NCI-H82 treated with DMSO at 0.1 percent for 48 hours (cell line): ENCODE measurements at regions not wholly inside any gene's neighbourhood (a gene's known extent, or its start where the extent isn't known, plus 50 kb on each side); places are given as distances from the start of the nearest gene placed in this dataset.
"Not testable (repeated sequence)": the region's sequence is repeated elsewhere in the genome, so short reads cannot be mapped to it uniquely, and the experiment has no call there.

Experiments used
- DNase-seq: peaks from one replicate; lab custom pipeline; 2025; ENCODE audit not compliant: unreplicated experiment; lab: John Stamatoyannopoulos, UW

DNA sequence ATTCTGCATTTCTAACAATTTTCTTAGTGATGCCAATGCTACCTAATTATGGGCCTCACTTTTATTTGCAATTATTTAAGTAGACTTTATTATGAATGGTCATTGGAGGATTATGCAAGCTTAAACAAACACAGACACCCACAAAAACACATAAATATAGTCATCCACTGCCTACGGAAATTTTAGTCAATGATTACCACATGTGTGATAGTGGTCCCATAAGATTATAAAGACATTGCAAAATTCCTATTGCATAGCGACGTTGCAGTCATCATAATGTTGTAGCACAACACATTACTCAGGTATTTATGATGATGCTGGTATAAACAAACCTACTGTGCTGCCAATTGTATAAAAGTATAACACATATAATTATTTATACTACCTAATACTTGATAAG lies 247.8 kb upstream of the ALCAM start:
- no peak for DNase-seq

DNA sequence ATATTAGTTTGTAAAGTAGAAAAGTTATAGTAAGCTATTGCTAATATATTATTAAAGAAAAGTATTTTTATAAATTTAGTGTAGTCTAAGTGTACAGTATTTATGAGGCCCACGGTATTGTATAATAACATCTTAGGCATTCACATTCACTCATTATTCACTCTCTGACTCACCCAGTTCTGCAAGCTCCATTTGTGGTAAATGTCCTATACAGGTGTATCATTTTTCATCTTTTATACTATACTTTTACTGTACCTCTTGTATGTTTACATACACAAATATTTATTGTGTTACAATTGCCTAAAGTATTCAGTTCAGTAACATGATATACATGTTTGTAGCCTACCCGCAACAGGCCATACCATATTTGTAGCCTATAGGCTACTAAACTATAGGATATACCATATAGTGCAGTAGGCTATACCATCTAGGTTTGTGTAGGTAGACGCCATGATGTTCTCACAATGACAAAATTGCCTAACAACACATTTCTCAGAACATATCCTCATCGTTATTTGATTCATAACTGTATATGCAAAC lies 246.8 kb upstream of the ALCAM start:
- no peak for DNase-seq

DNA sequence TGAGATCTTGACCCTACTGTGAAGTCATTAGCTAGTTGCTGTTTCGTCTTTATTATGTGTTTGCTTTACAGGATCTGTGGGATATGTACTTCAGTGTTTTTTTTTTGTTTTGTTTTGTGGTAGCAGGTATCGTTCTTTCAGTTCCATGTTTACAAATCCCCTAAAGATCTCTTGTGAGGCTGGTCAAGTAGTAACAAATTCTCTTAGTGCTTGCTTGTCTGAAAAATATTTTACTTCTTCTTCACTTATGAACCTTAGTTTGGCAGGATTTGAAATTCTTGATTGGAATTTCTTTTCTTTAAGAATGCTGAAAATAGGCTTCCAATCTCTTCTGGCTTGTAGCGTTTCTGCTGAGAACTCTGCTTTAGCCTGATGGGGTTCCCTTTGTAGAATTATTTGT lies 235.8 kb upstream of the ALCAM start:
- DNase-seq, result no peak

DNA sequence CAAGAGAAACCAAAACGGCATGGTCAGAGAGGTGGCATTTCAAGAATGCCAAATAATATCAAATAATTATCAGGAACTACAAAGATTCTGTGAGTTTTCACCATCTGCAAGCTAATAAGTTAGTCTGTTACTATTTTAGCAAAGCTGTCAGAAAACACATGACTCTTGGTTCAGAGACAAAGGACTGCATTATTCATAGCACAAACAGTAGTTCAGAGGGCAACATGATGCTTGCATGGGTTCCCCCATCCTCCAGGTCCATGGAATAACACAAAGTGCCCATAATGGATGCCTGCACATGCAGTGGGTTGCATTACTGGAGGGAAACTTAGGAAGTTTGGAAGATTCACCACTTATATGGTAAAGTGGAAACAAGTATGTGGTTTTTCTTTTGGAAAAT lies 228.8 kb upstream of the ALCAM start:
- DNase-seq, result no peak

DNA sequence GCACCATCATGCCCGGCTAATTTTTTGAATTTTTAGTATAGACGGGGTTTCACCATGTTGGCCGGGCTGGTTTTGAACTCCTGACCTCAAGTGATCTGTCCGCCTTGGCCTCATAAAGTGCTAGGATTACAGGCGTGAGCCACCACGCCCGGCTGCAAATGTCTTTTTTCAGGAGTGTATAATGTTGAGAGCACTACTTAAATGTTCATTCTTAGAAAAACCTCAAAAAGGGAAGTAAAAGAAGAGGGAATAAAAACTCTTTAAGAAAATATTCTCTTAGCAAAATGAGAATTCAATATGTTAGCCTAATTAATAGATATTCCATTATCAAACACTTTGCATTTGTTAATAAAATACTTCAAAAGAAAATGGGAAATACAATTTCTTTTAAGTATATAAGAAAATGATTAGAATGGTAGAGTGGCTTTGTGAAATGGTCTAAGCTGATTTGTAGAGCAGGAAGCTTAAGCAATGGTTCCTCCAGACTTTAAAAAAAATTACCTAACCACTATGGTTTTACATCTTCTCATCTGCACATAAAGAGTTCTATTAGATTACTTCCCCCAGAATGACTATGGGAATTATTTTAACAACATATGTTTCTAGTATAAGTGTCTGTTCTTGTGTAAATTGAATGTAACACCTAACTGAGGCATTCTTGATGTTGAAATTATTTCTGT lies 226.7 kb upstream of the ALCAM start:
- no peak for DNase-seq

DNA sequence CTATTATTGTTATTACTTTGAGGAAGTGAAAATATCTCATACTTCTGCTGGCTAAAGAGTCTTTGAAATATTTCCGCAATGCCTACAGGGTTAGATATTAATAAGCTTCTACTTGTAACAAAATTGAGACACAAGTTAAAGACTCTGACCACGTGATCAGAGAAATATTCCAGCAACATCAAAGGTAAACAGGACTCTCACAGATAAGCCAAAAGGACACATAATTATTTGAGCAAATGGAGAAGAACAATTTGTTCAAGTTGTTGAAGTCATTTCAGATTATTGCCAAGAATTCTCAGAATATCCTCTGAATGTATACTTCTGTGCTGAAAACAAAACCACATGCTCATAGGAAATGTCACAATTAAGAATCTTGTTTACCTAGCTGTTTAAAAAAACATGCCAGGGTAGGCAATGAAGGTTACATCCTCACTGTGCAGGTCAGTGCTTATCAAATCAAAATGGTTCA lies 225.8 kb upstream of the ALCAM start:
- DNase-seq, result no peak

DNA sequence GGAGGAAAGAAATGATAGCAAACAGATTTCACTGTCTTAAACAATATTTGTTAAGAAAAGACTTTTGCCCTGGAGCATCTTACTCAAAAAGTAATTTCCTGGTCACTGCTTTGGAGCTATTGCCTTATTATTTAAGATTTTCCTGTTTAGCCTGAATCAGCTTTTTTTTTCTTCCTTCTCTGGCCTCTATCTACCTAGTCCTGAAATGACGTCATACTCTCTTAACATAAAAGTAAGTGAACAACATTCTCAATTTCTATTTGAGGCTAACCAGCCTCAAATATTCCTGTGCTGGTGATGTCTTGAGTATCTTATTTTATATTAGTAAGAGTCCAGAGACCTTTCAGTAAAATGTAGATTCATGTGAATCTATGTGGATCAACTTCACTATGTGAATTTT lies 221.9 kb upstream of the ALCAM start:
- DNase-seq, result no peak

DNA sequence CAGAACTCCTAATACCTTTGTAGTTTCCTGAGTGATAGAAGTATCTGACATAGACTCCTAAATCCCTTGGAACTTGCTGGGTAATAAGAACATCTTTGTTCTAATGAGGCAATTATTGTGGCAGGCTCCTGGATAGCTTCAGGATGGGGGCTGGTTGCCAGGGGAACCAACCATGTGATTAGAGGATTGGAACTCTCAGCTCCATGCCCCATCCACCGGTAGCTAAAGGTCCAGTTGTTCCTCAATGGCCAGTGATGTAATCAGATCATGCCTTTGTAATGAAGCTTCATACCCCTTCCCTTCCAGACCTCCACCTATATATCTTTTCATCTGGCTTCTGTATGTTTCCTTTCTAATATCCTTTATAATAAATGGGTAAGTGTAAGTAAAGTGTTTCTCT lies 221.2 kb upstream of the ALCAM start:
- no peak for DNase-seq

DNA sequence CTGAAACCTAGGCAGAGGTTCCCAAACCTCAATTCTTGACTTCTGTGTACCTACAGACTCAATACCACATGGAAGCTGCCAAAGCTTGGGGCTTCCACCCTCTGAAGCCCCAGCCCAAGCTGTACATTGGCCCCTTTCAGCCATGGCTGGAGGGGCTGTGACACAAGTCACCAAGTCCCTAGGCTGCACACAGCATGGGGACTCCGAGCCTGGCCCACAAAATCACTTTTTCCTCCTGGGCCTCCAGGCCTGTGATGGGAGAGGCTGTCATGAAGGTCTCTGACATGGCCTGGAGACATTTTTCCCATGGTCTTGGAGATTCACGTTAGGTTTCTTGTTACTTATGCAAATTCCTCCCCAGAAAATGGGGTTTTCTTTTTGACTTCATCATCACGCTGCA lies 217.5 kb upstream of the ALCAM start:
- DNase-seq, result not testable (repeated sequence)

DNA sequence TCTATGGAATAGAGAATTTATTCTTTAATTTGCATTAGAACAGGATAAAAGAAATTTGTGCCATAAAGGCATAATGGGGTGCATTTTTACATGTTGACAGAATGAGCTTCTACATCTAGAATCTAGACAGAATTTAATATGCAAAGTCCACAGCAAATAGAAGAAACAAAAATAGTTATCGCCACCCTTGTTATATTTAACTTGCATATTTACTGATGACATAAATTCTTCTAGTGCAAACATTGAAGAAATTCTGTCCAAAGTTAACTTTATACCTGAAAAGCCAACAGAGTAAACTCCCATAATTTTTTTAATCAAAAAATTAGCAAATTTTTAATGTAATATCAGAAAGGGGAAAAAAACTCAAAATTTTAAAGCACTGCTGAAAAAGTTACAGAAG lies 213.7 kb upstream of the ALCAM start:
- DNase-seq, result no peak

DNA sequence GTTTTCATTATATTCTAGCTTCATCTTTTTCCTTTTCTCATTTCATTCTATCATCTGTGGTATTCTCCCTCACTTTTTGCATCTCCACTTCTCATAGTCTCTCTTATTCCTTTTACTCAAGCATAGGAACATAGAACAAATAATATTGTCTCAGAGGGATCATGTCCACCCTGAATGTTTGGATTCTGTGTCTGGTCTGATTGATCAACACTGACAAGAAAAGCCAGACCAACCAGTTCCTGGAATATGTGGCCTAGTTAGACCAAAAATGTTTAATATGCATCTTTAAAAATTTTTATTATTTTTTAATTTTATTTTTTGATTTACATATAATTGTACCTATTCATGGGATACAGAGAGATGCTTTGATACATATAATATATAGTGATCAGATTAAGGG lies 212.0 kb upstream of the ALCAM start:
- DNase-seq, result no peak

DNA sequence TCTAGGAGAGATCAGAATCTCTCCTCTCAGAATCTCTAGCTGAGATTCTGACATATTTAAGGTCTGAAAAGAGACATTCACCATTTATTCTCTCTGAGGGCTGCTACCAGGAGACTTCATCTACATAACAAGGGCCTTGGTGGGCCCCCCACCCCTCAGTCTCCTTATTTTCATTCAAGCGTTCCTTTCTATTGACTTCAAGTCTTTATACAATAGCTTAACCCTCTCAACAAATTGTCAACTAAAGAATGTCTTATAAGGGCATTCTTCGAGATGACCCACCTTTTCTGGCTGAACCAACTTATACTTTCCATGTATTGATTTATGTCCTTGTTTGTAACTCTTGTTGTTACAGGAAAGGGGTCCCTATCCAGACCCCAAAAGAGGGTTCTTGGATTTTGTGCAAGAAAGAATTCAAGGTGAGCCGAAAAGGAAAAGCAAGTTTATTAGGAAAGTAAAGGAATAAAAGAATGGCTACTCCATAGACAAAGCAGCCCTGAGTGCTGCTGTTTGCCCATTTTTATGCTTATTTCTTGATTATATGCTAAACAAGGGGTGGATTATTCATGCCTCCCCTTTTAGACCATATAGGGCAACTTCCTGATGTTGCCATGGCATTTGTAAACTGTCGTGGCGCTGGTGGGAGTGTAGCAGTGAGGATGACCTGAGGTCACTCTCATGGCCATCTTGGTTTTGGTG lies 209.5 kb upstream of the ALCAM start:
- no peak for DNase-seq

DNA sequence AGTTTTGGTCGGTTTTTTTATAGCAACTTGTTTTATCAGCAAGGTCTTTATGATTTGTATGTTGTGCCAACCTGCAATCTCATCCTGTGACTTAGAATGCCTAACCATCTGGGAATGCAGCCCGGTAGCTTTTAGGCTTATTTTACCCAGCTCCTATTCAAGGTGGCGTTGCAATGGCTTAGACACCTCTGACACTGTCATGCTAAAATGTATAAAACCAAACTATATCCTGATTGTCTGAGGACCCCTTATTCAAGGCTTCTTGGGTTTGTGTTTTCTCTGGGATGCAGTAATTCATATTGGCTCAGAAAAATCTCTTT lies 209.0 kb upstream of the ALCAM start:
- DNase-seq, result no peak

DNA sequence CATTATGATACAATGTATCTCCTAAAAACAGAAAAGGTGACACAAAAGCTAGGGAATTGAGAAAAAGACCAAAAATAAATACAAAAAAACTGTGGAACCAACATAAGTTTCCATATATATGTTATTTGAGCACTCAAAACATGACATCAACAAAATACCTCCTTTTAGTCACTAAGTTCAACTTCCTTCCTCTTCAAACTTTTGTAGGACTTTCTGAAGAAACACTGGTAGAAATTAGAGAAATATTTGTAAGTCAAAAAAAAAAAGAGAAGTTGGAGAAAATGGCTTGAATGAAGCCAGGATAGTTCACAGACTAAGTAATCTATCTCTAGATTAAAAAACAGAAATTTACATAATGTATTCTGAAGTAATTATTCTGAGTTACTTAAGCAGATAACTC lies 208.4 kb upstream of the ALCAM start:
- no peak for DNase-seq

DNA sequence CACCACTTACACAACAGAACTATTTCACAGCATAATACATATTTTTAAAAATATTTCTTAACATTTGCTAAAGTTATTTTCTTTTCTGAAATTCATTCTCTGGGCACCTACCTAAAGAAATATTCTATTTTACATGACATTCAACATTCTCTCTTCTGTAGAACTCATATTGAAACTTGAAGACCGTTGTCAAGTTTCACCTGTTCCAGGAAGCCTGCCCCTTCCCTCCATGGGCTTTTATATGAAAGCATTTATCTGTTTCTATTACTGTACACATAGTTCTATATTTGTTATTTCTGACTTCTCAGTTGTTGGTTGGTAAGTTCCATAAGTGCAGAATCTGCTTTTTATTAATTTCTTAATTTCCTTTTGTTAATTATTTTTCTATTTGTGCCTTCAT lies 204.3 kb upstream of the ALCAM start:
- DNase-seq, result no peak

DNA sequence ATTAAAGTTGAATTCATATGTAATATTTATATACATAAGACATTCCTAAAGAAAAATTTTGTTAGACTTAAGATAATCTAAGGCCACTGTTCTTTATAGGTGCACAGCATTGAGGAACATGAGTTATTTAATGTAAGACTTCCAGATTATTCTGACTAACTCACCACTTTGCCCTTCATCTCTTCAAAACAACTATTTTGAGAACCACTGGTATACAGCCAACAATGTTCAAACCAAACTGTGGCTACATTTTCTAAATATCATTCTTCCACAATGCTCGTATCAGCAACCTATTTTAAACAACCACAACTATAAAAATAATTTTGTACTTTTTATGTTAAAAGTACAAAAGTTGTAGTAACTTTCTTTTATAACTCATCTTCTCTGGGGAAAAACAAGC lies 199.8 kb upstream of the ALCAM start:
- DNase-seq, result no peak

DNA sequence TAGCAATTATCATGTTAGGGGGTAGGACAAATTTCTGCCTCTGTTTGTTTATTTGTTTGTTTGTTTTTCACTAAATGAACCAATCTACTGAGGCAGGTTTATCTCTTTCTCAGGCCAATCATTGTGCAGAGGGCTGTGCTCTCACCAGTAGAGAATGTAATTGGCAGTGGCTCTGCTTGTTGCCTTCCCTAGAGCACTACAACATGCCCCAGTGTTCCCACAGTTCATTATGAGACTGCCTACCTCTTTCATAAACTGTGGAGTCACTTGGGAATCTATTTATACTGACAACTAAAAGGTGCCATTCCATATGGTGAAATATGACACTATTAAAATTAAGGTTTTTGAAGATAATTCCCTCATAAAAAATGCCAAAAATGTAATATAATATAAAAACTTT lies 196.3 kb upstream of the ALCAM start:
- DNase-seq, result no peak

DNA sequence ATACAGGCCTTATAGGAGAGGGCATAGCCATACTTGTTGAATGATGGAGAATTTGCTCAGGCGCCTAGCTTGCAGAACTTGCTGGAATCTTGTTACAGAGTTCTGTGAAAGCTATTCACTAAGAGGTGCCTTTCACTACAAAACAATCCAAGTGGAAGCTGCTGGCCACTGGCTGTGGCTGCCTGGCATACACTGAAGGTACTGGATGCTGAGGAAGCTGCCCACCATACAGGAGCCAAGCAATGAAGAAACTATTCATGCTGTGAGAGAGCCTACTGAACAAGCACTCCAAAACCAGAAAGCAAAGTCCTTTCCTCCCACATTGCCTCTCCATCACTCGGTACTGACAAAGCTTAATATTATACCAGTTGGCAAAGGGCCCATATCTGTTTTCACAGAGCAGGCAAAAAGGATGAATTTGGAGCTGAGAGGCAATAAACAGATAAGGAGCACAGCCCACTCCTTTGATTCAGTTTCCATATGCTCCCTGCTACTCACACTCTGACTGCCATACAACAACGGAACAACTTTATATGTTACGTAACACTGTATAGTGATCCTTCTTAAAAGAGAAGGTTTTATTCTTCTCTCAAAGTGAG lies 192.6 kb upstream of the ALCAM start:
- no peak for DNase-seq

DNA sequence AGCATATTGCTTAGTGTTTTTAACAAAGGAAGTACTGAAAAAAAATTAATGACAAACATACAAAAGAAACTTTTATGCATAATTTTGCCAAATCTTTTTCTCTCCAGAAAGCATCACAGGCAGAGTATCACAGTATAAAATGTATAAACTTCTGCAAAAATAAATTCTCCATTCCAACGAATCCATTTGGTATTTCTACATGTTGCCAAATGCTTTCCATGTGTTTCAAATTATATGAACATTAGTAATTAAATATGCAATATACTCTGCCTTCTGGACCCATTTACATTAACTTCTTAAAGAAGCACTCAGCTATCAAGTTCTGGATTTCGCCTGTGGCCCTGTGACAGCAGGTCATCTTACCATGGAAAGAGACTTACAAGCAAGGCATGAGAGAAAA lies 189.1 kb upstream of the ALCAM start:
- no peak for DNase-seq

DNA sequence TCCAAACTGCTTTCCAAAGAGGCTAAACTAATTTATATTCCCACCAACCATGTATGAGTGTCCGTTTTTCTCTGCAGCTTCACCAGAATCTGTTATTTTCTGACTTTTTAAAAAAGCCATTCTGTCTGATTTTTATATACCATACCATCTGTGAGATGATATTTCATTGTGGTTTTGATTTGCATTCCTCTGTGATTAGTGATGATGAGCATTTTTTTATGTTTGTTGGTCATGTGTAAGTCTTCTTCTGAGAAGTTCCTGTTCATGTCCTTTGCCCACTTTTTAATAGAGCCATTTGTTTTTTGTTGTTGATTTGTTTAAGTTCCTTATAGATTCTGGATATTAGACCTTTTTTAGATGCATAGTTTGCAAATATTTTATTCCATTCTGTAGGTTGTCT lies 179.4 kb upstream of the ALCAM start:
- no peak for DNase-seq

DNA sequence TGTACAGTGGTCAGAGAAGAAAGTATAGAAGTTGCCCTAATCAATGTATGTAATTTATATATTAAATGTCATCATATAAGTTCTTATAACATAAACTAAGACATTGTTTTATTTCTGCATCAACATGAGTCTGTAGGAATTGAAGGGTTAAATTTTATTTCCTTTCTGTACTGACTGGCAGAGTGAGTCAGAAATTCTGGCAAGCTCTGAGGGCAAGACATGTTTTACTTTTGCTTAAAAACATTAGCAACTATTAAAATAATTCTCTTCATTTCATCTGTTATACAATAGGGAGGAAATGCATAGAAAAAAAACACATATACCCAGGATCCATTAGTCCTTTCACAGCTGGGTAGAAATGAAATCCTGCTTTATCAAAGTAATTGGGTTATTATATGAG lies 171.4 kb upstream of the ALCAM start:
- no peak for DNase-seq

DNA sequence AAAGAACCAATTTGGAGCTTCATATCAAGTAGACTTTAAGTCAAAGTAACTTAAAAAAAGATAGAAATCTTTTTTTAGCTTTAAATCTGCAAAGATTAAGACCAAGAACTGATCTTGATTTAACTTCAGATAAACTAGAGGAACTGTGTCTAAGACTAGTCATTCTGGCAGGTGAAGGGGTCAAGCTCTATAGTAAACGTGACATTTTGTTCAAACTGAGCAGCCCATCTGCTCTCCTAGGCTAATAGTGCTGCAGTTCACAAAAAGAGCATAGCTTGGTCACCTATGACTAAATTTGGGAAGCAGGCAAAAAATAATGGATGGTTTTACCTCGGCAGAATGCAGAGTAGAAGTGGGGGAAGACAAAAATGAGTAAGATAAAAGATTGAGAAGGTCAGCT lies 168.8 kb upstream of the ALCAM start:
- no peak for DNase-seq
